Upper lobe of left lung (tissue), 6 donors: ENCODE measurements at regions not wholly inside any gene's neighbourhood (a gene's known extent, or its start where the extent isn't known, plus 50 kb on each side); places are given as distances from the start of the nearest gene placed in this dataset.

Experiments
- ATAC-seq, 2 donors: fragments of 200-7000 bp; cut with Tn5 transposase; one replicate each; pipeline ENCODE4 v1.9.1; 2022; ENCODE audit warnings: mild to moderate bottlenecking in 2 of 2, moderate library complexity in 2 of 2; ENCODE audit not compliant: low FRiP score in 2 of 2
- DNase-seq, 2 donors: peaks; one replicate each; pipeline ENCODE4 v3.0.0-alpha.2; 2019 to 2020
- H3K27ac ChIP-seq, 4 donors: fragments of 200-600 bp; sonication (generic); one replicate each; pipeline ENCODE4 v1.5.1; 2016 to 2019
- H3K27me3 ChIP-seq, 4 donors: fragments of 200-600 bp; sonication (generic); one replicate each; pipeline ENCODE4 v1.5.1; 2017 to 2019
- H3K36me3 ChIP-seq, 4 donors: fragments of 200-600 bp; sonication (generic); one replicate each; pipeline ENCODE4 v1.5.1; 2016 to 2019
- H3K4me1 ChIP-seq, 4 donors: fragments of 200-600 bp; sonication (generic); one replicate each; pipeline ENCODE4 v1.5.1; 2018 to 2019
- H3K4me3 ChIP-seq, 4 donors: fragments of 200-600 bp; sonication (generic); one replicate each; pipeline ENCODE4 v1.5.1; 2017 to 2019; ENCODE audit warnings: mild to moderate bottlenecking in 2 of 4, moderate library complexity in 1 of 4
- H3K9me3 ChIP-seq, 4 donors: fragments of 200-600 bp; sonication (generic); one replicate each; pipeline ENCODE4 v1.5.1; 2018 to 2019
- CTCF ChIP-seq, 6 experiments: fragments of 450-650 bp in 4 of 6; fragments of 200-600 bp in 2 of 6; sonication (generic) in 2 of 6; IDR thresholded peaks; one replicate each; pipeline ENCODE4 v1.5.1; 2016 to 2019; ENCODE audit warnings: antibody characterized with exemption in 6 of 6
- EP300 ChIP-seq, 4 donors: sonication (generic); formaldehyde crosslinking; IDR thresholded peaks; one replicate each; pipeline ENCODE4 v1.5.1; 2017; ENCODE audit warnings: antibody characterized with exemption in 4 of 4, control low read depth in 2 of 4
- POLR2A ChIP-seq, 4 donors: fragments of 450-650 bp; IDR thresholded peaks; one replicate each; pipeline ENCODE4 v1.5.1; 2016 to 2017; ENCODE audit warnings: antibody characterized with exemption in 4 of 4, mild to moderate bottlenecking in 2 of 4
- POLR2AphosphoS5 ChIP-seq, 2 donors: sonication (generic); formaldehyde crosslinking; IDR thresholded peaks; one replicate each; pipeline ENCODE4 v1.5.1; 2017; ENCODE audit warnings: antibody characterized with exemption in 2 of 2
- WGBS, 2 donors: methylation state at CpG; one replicate each; pipeline ENCODE4 v1.1.5; 2017 to 2018; 5-methylcytosine and 5-hydroxymethylcytosine counted together
- donor health status: DM: no; HTN: no; CAD: no; lungs with moderate emphysema.
- donor health status: DM: no; HTN: yes; CAD: no; lungs with severe emphysema.

DNA sequence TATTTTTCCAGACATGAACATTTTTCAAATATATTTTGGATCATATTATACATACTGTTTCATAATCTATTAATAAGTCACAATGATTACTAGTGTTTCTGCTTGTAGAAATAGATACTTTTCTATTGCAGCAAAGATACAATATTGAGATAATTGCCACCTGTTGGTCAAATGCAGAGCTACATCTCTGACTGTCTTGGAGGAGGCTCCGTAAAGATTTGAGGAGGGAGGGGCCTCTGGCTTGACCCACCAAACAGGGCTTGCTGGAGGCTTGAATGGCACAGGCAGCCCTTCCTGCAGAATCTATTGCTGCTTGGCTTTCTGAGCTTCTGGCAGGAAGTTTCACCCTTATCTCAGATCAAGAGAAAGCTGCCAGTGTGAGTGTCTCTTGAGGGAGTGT, 99.3 kb upstream of the ARMCX2 start:
- Histone ChIP-seq H3K36me3 (no peaks in the 10 kb centered on the region), H3K27me3 (no peaks in the 10 kb centered on the region), H3K9me3 (no peaks in the 10 kb centered on the region), H3K4me3 (no peak overlapping the region), H3K4me1 (no peaks in the 10 kb centered on the region), H3K27ac (no peak overlapping the region)
- peak in 1 of 2 donors; percentile 27 for DNase-seq
- 0 to 10% methylated on average over 1 of the region's 1 CpG for WGBS, 2 donors
- peak in 1 of 2 donors; percentile 79 for ATAC-seq
- peak in 5 of 6 experiments; percentile 19 to 43 (median 32) for TF ChIP-seq CTCF (IDR thresholded peaks at IDR 0.05)
- no peak for TF ChIP-seq POLR2AphosphoS5 (IDR thresholded peaks at IDR 0.05)

DNA sequence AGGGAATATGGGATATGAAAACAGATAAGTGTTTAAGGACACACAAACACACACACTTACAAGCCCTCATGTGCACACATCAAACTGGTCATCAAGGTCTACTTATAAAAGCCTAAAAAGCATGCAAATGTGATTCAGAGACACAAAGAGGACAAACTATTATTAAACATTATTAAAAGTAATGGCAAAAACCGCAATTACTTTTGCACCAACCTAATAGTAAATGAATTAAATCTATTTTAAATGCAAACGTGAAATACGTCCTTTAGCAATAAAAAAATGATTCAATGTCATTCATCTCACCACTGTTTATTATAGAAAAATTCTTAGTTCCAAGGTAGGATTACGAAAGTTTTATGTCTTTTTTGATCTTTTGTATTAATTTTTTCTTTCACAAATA, 91.1 kb upstream of the ARMCX2 start:
- H3K4me3 ChIP-seq = no peak overlapping the region
- DNase-seq (no peak), ATAC-seq (no peak)
- TF ChIP-seq POLR2AphosphoS5 (IDR thresholded peaks at IDR 0.05) = no peak
- TF ChIP-seq EP300 (IDR thresholded peaks at IDR 0.05) = no peak
- TF ChIP-seq CTCF (IDR thresholded peaks at IDR 0.05) = no peak
- no peak for TF ChIP-seq POLR2A (IDR thresholded peaks at IDR 0.05)
- H3K9me3 ChIP-seq = no peaks in the 10 kb centered on the region
- H3K27me3 ChIP-seq = no peaks in the 10 kb centered on the region
- no peaks in the 10 kb centered on the region for H3K4me1 ChIP-seq
- H3K27ac ChIP-seq = no peak overlapping the region
- 64 to 92% methylated on average over 4 of the region's 4 CpGs for WGBS, 2 donors
- H3K36me3 ChIP-seq = no peaks in the 10 kb centered on the region

DNA sequence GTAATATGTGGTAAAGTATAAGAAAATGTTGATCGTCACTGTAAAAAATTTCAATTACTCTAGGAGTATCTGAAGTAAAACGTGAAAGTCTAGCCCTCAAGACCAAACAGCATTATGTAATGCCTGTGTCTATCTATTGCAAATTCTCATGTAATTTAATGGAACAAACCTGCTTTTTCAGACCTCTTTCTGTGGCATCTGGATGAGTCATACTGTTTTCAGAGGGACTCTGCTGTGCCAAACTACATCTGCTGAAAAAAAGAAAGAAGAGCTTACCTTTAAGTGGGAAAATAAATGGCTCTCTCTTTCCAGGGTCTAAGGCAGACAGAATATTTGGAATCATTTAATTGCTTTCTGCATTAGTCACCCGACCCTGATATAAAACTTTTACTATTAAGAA, 89.8 kb upstream of the ARMCX2 start:
- Histone ChIP-seq H3K27ac (no peak overlapping the region), H3K36me3 (no peaks in the 10 kb centered on the region), H3K9me3 (no peaks in the 10 kb centered on the region), H3K4me3 (no peak overlapping the region), H3K27me3 (no peaks in the 10 kb centered on the region), H3K4me1 (no peaks in the 10 kb centered on the region)
- no peak for ATAC-seq
- 53 to 69% methylated on average over 3 of the region's 3 CpGs for WGBS, 2 donors
- TF ChIP-seq EP300 (IDR thresholded peaks at IDR 0.05) = no peak
- no peak for TF ChIP-seq POLR2A (IDR thresholded peaks at IDR 0.05)
- TF ChIP-seq CTCF (IDR thresholded peaks at IDR 0.05) = no peak
- TF ChIP-seq POLR2AphosphoS5 (IDR thresholded peaks at IDR 0.05) = no peak
- no peak for DNase-seq

DNA sequence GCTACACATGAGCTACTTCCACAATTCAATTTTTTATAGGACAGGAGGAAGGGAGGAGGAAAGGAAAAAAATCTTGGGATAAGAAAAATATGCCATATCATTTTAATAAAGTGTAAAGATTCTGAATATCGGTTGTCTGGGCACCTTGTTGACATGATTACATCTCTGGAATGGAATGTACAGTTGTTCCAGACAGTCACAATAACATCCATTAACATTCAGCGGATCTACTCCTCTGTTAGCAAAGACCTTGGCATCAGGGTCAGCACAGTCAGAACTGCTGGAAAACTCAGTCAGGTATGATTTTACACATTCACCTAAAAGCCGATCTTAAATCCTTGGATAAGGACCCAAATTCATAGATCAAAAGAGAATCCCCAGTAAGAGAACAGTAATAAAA, 85.4 kb upstream of the ARMCX2 start:
- Histone ChIP-seq H3K9me3 (no peaks in the 10 kb centered on the region), H3K4me3 (no peak overlapping the region), H3K27ac (no peak overlapping the region), H3K4me1 (no peaks in the 10 kb centered on the region), H3K36me3 (no peaks in the 10 kb centered on the region), H3K27me3 (no peaks in the 10 kb centered on the region)
- no peak for DNase-seq
- WGBS, 2 donors = 64% methylated on average over 3 of the region's 3 CpGs
- ATAC-seq = no peak
- TF ChIP-seq EP300 (IDR thresholded peaks at IDR 0.05) (no peak), POLR2A (IDR thresholded peaks at IDR 0.05) (no peak), CTCF (IDR thresholded peaks at IDR 0.05) (no peak), POLR2AphosphoS5 (IDR thresholded peaks at IDR 0.05) (no peak)

DNA sequence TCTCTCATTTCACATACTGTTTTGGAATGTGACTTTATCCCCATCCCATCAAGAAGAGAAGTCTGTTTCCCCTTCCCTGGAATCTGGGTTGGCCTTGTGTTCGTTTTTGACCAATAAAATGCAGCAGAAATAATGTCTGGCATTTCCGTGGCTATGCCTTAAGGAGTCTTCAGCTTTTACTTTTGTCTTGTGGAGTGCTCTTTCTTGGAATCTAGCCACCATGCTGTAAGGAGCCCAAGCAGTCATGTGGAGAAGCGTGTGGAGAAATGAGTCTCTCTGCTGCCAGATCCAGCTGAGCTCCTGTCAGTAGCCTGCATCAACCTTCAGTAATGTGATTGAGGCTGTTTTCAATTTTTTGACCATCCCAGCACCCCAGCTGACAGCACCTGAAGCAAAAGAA, 84.4 kb upstream of the ARMCX2 start:
- ATAC-seq = no peak
- TF ChIP-seq POLR2AphosphoS5 (IDR thresholded peaks at IDR 0.05) = no peak
- TF ChIP-seq EP300 (IDR thresholded peaks at IDR 0.05) = no peak
- TF ChIP-seq CTCF (IDR thresholded peaks at IDR 0.05) = no peak
- no peak for TF ChIP-seq POLR2A (IDR thresholded peaks at IDR 0.05)
- H3K4me1 ChIP-seq = no peaks in the 10 kb centered on the region
- H3K27ac ChIP-seq = no peak overlapping the region
- H3K36me3 ChIP-seq = no peaks in the 10 kb centered on the region
- no peak for DNase-seq
- no peaks in the 10 kb centered on the region for H3K9me3 ChIP-seq
- 25 to 29% methylated on average over 3 of the region's 3 CpGs for WGBS, 2 donors
- H3K27me3 ChIP-seq = no peaks in the 10 kb centered on the region
- no peak overlapping the region for H3K4me3 ChIP-seq
